ENCODE measurements at regions not wholly inside any gene's neighbourhood (a gene's known extent, or its start where the extent isn't known, plus 50 kb on each side); places are given as distances from the start of the nearest gene placed in this dataset.
"Not testable (repeated sequence)": the region's sequence is repeated elsewhere in the genome, so short reads cannot be mapped to it uniquely, and the experiment has no call there.

DNA sequence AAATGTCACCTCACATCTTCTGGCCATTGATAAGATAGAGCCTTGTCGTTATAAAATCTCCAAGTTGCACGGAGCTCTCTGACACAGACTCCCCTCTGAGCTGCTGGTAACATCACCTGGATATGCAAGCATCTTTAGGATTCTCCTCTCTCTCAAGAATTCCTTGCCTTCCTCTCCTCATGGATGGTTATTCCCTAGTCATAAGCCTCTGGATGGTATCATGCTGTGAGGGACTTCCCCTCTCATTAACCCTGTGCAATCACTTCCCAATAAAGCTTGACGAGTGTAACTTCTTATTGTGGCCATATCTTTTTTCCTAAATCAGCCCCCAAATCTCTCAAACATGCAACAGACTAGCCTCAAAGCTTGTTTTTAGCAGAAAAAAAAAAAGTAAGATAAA lies 1057.0 kb upstream of the SLIT2 start:
- no peaks in the 10 kb centered on the region for H3K36me3 Mint-ChIP-seq (ENCODE audit: low read depth)
- peaks cover 29% of the 10 kb centered on the region for H3K4me1 Mint-ChIP-seq
- H3K4me3 Mint-ChIP-seq: no peak overlapping the region
- H3K27me3 Mint-ChIP-seq (ENCODE audit: low read depth): no peaks in the 10 kb centered on the region
- H3K9me3 Mint-ChIP-seq: no peaks in the 10 kb centered on the region
- no peak for DNase-seq (ENCODE audit: low read depth, low spot score)
- H3K27ac Mint-ChIP-seq (ENCODE audit: unreplicated experiment): peak overlapping the region; percentile 36
- TF ChIP-seq, protein P1, sequence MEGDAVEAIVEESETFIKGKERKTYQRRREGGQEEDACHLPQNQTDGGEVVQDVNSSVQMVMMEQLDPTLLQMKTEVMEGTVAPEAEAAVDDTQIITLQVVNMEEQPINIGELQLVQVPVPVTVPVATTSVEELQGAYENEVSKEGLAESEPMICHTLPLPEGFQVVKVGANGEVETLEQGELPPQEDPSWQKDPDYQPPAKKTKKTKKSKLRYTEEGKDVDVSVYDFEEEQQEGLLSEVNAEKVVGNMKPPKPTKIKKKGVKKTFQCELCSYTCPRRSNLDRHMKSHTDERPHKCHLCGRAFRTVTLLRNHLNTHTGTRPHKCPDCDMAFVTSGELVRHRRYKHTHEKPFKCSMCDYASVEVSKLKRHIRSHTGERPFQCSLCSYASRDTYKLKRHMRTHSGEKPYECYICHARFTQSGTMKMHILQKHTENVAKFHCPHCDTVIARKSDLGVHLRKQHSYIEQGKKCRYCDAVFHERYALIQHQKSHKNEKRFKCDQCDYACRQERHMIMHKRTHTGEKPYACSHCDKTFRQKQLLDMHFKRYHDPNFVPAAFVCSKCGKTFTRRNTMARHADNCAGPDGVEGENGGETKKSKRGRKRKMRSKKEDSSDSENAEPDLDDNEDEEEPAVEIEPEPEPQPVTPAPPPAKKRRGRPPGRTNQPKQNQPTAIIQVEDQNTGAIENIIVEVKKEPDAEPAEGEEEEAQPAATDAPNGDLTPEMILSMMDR (conservative IDR thresholded peaks at IDR 0.05): no peak

DNA sequence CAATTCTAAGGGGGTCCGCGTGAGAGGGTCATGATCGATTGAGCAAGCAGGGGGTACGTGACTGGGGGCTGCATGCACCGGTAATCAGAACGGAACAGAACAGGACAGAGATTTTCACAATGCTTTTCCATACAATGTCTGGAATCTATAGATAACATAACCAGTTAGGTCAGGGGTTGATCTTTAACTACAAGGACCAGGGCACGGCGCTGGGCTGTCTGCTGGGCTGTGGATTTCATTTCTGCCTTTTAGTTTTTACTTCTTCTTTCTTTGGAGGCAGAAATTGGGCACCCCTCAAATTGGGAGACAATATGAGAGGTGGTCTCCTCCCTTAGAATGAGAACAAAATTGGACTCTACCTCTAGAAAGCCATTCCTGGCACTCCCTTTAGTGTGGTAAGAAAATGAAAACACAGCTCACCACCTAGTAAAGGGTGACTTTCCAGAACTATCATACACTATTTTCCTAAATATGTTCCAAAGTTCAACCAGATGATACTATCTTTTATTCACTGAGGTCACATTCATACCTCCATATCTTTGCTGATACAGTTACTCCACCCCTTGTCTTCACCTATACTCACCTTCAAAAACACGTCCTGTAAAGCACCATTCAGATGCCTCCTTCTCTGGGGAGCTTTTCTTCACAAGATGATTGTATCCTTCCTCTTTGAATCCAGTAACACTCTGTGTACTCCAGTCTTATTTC lies 1058.3 kb upstream of the SLIT2 start:
- Mint-ChIP-seq H3K4me3 (no peak overlapping the region), H3K27ac (ENCODE audit: unreplicated experiment) (no peak overlapping the region), H3K4me1 (peaks cover 29% of the 10 kb centered on the region), H3K36me3 (ENCODE audit: low read depth) (no peaks in the 10 kb centered on the region), H3K9me3 (no peaks in the 10 kb centered on the region), H3K27me3 (ENCODE audit: low read depth) (no peaks in the 10 kb centered on the region)
- TF ChIP-seq, protein P1 (conservative IDR thresholded peaks at IDR 0.05): no peak
- no peak for DNase-seq (ENCODE audit: low read depth, low spot score)

DNA sequence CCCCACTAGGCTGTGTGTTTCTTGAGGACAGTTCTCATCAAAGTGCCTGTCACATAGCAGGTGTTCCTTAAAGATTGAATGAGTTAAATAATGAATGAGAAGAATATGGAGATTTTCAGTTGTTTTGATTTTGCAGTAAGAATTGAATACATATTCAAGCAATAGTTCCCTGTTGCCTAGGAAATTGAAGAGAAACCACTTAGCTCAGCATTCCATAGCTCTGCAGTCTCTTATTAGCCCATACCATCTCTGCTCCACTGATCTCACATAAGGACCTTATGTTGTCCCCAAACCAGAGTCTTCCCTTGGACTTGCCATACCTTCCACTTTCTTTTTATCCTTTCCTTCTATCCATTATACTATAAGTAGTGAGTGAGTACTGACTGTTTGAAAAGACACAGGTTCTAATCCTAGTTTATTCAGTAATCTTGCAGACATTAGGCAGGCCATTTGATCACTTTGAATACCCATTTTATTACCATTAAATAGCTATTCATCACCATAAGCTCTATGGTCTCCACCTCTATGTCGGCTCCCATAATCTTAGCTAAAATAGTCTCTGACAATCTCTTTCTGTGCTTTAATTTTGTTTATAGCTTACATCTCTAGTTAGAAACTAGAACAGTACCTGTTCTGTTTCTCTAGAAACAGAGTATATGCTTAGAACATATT lies 1059.6 kb upstream of the SLIT2 start:
- no peak for DNase-seq (ENCODE audit: low read depth, low spot score)
- Mint-ChIP-seq H3K4me3 (no peak overlapping the region), H3K27ac (ENCODE audit: unreplicated experiment) (no peak overlapping the region), H3K4me1 (peaks cover 29% of the 10 kb centered on the region), H3K27me3 (ENCODE audit: low read depth) (no peaks in the 10 kb centered on the region), H3K36me3 (ENCODE audit: low read depth) (no peaks in the 10 kb centered on the region), H3K9me3 (no peaks in the 10 kb centered on the region)
- TF ChIP-seq, protein P1 (conservative IDR thresholded peaks at IDR 0.05): no peak

DNA sequence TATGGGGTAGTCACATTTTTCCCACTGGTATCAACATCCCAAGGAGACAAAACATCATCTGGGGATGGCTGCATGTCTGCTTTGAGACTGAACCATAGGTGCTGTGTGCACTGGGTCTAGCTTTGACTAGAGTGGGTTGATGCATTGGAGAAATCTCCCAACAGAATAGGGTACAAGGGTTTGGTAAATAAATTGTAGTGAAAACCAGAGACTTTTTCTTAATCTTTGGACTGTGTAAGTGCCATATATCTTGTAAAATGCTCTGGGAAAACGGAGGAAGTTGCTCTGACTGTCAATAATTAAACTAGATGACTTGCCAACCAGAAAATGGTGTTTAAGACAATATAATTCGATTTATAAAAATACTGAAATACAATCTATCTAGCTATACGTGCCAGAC lies 1064.0 kb upstream of the SLIT2 start:
- no peak for DNase-seq (ENCODE audit: low read depth, low spot score)
- Mint-ChIP-seq H3K27me3 (ENCODE audit: low read depth) (no peaks in the 10 kb centered on the region), H3K4me3 (no peak overlapping the region)

DNA sequence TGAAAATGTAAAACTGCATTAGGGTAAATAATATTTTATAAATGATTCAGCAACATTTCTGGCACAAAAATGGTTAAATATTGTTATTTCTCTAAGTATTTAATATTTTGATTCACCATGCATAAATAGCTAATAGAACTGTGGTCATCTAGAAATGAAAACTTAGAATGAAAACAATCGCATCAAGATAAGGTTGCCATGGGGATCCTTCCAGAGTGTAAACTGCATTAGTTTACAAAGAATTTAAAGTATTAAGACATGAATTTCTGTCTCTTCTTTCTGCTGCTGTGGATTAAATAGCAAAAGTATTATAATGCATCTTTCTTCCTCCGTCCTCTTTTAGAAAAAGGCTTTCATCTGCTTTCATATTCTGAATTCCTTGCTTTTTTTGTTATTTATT lies 1064.6 kb upstream of the SLIT2 start:
- H3K27ac Mint-ChIP-seq (ENCODE audit: unreplicated experiment): no peak overlapping the region
- no peak overlapping the region for H3K4me3 Mint-ChIP-seq
- TF ChIP-seq, protein P1 (conservative IDR thresholded peaks at IDR 0.05): no peak
- no peaks in the 10 kb centered on the region for H3K36me3 Mint-ChIP-seq (ENCODE audit: low read depth)
- H3K27me3 Mint-ChIP-seq (ENCODE audit: low read depth): no peaks in the 10 kb centered on the region
- H3K4me1 Mint-ChIP-seq: peaks cover 7% of the 10 kb centered on the region
- peaks cover under 1% of the 10 kb centered on the region for H3K9me3 Mint-ChIP-seq
- no peak for DNase-seq (ENCODE audit: low read depth, low spot score)

More for the DNA sequence above, 1064.0 kb upstream of the SLIT2 start:
- Mint-ChIP-seq H3K9me3 (no peaks in the 10 kb centered on the region), H3K27ac (ENCODE audit: unreplicated experiment) (no peak overlapping the region), H3K4me1 (peaks cover 9% of the 10 kb centered on the region), H3K36me3 (ENCODE audit: low read depth) (no peaks in the 10 kb centered on the region)
- TF ChIP-seq, protein P1 (conservative IDR thresholded peaks at IDR 0.05): no peak

DNA sequence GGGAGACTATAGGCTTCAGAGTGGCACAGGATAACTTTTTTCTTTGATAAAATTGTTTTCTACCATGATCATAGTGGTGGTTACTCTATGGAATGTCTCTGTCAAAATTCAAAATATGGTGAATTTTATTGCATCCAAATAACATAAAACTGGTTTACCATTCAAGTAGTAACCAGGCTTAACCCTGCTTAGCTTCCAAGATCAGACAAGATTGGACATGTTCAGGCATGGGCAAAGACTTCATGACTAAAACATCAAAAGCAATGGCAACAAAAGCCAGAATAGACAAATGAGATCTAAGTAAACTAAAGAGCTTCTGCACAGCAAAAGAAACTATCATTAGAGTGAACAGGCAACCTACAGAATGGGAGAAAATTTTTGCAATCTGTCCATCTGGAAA lies 1070.1 kb upstream of the SLIT2 start:
- H3K27me3 Mint-ChIP-seq (ENCODE audit: low read depth); H3K27ac Mint-ChIP-seq (ENCODE audit: unreplicated experiment): not testable (repeated sequence)

More for the DNA sequence above, 1070.1 kb upstream of the SLIT2 start:
- H3K36me3 Mint-ChIP-seq (ENCODE audit: low read depth); H3K9me3 Mint-ChIP-seq; H3K4me1 Mint-ChIP-seq; DNase-seq (ENCODE audit: low read depth, low spot score); H3K4me3 Mint-ChIP-seq: not testable (repeated sequence)
